Dermis microvascular lymphatic vessel endothelial cell (primary cell): ENCODE measurements at regions not wholly inside any gene's neighbourhood (a gene's known extent, or its start where the extent isn't known, plus 50 kb on each side); places are given as distances from the start of the nearest gene placed in this dataset.

Source experiments
- DNase-seq, 2 donors: peaks; one replicate each; pipeline versions ENCODE4 v3.0.0 to v3.0.0-alpha.2; 2010; ENCODE audit warnings: low read depth in 2 of 2

DNA sequence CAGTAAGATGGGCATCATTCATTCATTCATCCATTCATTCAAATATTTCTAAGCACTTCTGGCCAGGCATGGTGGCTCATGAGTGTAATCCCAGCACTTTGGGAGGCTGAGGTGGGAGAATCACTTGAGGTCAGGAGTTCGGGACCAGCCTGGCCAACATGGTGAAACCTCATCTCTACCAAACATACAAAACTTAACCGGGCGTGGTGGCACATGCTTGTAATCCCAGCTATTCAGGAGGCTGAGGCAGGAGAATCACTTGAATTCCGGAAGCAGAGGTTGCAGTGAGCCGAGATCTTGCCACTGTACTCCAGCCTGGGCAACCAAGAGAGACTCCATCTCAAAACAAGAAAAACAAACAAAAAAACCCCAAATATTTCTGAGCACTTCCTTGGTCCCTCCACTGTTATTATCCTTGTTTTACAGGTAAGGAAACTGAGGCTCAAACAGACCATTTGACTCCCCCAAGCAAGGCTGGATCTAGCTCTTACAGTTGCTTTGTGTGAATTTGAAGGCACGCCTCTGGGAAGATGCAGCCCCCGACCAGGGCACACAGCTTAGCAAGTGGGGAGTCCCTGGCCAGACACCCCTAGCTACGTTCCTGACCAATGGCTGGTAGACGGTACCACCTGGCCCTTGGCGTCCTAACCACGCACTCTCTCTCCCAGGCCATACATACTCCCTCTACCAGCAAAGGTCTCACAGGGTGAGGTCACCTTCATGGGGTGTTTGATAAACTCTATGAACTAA, 50.6 kb upstream of the ODC1 start:
- no peak for DNase-seq
